Psoas muscle (tissue), 7 donors: ENCODE measurements at regions not wholly inside any gene's neighbourhood (a gene's known extent, or its start where the extent isn't known, plus 50 kb on each side); places are given as distances from the start of the nearest gene placed in this dataset.

ENCODE experiments used
- ATAC-seq, 4 donors: fragments of 200-7000 bp; cut with Tn5 transposase; one replicate each; pipeline ENCODE4 v1.9.1; 2020; ENCODE audit warnings: moderate library complexity in 3 of 4, mild to moderate bottlenecking in 2 of 4
- DNase-seq, 2 donors: peaks; one replicate each; pipeline ENCODE4 v3.0.0-alpha.2; 2020
- H3K27ac ChIP-seq: fragments of 200-600 bp; one replicate; pipeline ENCODE4 v1.8.0; 2022
- H3K27me3 ChIP-seq, 3 donors: fragments of 200-600 bp in 1 of 3; one replicate each; pipeline versions ENCODE4 v1.6.1 to v1.8.0; 2013 to 2022; ENCODE audit warnings: low read length in 2 of 3, mild to moderate bottlenecking in 2 of 3, moderate library complexity in 1 of 3; ENCODE audit not compliant: insufficient read depth in 3 of 3
- H3K36me3 ChIP-seq, 2 donors: fragments of 200-600 bp in 1 of 2; one replicate each; pipeline versions ENCODE4 v1.6.1 to v1.8.0; 2013 to 2022; ENCODE audit warnings: low read depth in 1 of 2, mild to moderate bottlenecking in 1 of 2, moderate library complexity in 1 of 2; ENCODE audit not compliant: insufficient read depth in 1 of 2
- H3K4me1 ChIP-seq: fragments of 200-600 bp; one replicate; pipeline ENCODE4 v1.8.0; 2022
- H3K4me3 ChIP-seq: fragments of 200-600 bp; one replicate; pipeline ENCODE4 v1.8.0; 2022; ENCODE audit warnings: mild to moderate bottlenecking
- H3K9me3 ChIP-seq: fragments of 200-600 bp; one replicate; pipeline ENCODE4 v1.8.0; 2022
- WGBS, 3 donors: extraction: QIAGEN DNeasy Blood & Tissue Kit; methylation state at CpG; one replicate each; pipeline versions ENCODE4 v1.1.6 to v1.1.7; 2013; 5-methylcytosine and 5-hydroxymethylcytosine counted together
- intact Hi-C, 2 donors: fragments of 100-400 bp; cut with DNase I; formaldehyde crosslinking; loops; one replicate each; pipeline versions ENCODE4 v1.11.0 to v1.14.2; 2022
- TF ChIP-seq, protein P1 (sequence below): fragments of 200-600 bp; IDR thresholded peaks from one replicate; pipeline ENCODE4 v1.8.0; 2022; ENCODE audit warnings: antibody characterized with exemption
- donor health status: healthy with polysubstance abuse.
- donor health status: DM: no; HTN: no; CAD: no; lungs with moderate emphysema.
- donor health status: Bipolar disorder and iron deficiency.
- donor health status: healthy.
- donor health status: DM: yes; HTN: yes; CAD: no.
- donor health status: DM: no; HTN: no; CAD: no.
- donor health status: DM: yes; HTN: yes; CAD: no.

DNA sequence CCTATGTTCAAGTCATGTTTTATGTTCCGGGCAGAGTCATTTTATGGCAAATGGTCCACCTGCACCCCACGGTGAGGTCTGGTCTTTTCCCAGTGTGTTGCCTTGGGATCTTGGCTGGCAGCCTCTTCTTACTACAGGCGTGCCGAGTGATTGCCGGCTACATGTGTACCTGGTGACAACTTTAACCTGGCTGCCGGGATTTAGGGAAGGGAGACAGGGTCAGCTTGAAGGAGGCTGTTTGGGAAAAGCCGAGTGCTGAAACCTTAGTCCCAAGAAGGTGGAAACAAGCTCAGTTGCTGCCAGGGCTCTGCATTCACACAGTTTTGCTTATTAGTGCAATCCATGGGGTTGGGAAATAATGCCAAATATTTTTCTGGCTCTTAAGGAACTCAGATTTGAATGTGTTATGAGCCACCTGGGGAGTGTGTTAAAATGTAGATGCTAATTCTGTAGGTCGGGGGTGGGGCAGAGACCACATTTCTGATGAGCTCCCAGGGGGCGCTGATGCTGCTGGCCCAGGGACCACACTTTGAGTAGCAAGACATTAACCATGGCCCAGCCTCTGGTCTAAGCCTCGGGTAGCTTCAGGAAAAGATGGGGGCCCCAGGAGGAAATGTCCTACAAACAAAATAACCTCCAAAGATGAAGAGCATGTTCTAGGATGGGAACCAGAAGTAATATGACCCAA lies 179.6 kb downstream of the TBX5 start:
- TF ChIP-seq, protein P1, sequence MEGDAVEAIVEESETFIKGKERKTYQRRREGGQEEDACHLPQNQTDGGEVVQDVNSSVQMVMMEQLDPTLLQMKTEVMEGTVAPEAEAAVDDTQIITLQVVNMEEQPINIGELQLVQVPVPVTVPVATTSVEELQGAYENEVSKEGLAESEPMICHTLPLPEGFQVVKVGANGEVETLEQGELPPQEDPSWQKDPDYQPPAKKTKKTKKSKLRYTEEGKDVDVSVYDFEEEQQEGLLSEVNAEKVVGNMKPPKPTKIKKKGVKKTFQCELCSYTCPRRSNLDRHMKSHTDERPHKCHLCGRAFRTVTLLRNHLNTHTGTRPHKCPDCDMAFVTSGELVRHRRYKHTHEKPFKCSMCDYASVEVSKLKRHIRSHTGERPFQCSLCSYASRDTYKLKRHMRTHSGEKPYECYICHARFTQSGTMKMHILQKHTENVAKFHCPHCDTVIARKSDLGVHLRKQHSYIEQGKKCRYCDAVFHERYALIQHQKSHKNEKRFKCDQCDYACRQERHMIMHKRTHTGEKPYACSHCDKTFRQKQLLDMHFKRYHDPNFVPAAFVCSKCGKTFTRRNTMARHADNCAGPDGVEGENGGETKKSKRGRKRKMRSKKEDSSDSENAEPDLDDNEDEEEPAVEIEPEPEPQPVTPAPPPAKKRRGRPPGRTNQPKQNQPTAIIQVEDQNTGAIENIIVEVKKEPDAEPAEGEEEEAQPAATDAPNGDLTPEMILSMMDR = no peak

DNA sequence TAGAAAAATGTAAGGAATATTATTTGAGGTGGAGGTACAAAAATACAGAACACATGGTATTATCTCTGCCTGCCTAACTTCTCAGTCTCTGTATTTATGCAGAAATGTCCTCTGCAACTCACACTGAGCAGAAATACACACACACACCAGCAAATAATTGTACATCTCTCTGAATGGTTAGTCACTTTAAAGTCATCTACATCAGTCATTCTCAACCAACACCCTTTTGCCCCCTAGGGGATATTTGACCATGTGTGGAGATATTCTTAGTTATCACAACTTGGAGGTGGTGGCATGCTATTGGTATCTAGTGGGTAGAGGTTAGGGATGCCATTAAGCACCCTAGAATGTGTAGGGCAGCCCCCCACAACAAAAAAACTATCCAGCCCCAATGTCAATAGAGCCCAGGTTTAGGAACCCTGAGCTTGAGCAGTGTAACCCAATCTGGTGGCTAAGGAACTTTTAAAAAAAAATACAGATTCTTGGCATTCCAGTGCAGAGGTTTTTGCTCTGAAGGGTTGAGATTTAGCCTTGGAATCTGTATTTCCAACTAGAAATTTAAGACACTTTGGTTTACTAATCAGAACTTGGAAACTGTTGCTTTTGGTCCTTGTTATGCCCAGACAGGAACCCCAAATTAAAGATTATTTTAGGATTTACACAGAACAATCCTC lies 183.8 kb downstream of the TBX5 start:
- ATAC-seq = no peak

More for the DNA sequence above, 179.6 kb downstream of the TBX5 start:
- intact Hi-C loops = no loop called here
- Histone ChIP-seq H3K27me3 (peaks cover 0 to 12% (median 2%) of the 10 kb centered on the region in 3 donors), H3K9me3 (no peaks in the 10 kb centered on the region), H3K36me3 (no peaks in the 10 kb centered on the region), H3K4me1 (no peaks in the 10 kb centered on the region), H3K4me3 (no peak overlapping the region), H3K27ac (no peak overlapping the region)
- ATAC-seq = no peak
- DNase-seq = no peak
- 44 to 47% (median 45%) methylated on average over 10 of the region's 10 CpGs for WGBS, 3 donors

DNA sequence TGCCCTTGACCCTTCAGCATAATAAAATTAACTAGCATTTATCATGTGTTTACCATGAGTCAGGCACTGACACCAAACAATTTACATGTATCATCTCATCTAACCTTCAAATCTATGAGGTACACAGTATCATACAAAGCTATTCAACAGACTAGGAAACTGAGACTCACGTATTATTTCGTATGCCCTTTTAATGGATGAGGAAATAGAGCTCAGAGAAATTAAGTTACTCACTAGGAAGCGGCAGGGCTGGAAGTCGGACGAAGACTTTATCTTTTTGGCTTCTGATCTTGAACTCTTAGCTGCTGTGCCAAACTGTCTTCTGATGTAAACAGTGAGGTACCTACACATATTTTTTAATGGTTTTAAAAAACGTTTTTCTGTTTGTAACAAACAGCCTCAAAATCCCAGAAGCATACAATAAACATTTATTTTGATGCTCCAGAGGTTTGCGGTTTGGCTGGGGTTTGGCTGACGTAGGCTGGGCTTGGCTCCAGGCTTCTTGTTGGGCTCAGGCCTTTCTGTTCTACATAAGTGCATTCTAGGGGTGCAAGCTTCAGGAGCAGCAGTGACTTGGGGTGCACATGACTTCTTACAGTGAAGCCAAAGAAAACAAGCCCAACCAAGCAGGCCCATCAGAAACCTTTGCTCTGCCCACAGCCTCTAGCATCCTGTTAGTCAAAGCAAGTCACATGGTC lies 184.7 kb downstream of the TBX5 start:
- 65 to 71% (median 70%) methylated on average over 8 of the region's 8 CpGs for WGBS, 3 donors
- Histone ChIP-seq H3K36me3 (no peaks in the 10 kb centered on the region), H3K9me3 (no peaks in the 10 kb centered on the region), H3K4me1 (no peaks in the 10 kb centered on the region), H3K27ac (no peak overlapping the region), H3K4me3 (no peak overlapping the region), H3K27me3 (peaks cover 0 to 12% (median under 1%) of the 10 kb centered on the region in 3 donors)
- DNase-seq (no peak), ATAC-seq (no peak)
- intact Hi-C loops = no loop called here
- TF ChIP-seq, protein P1 = no peak

More for the DNA sequence above, 183.8 kb downstream of the TBX5 start:
- no peak overlapping the region for H3K4me3 ChIP-seq
- intact Hi-C loops = no loop called here
- H3K9me3 ChIP-seq = no peaks in the 10 kb centered on the region
- H3K36me3 ChIP-seq = no peaks in the 10 kb centered on the region
- H3K27me3 ChIP-seq = peaks cover 0 to 12% (median 2%) of the 10 kb centered on the region in 3 donors
- H3K27ac ChIP-seq = no peak overlapping the region
- H3K4me1 ChIP-seq = no peaks in the 10 kb centered on the region
- DNase-seq = no peak
- TF ChIP-seq, protein P1 = no peak

DNA sequence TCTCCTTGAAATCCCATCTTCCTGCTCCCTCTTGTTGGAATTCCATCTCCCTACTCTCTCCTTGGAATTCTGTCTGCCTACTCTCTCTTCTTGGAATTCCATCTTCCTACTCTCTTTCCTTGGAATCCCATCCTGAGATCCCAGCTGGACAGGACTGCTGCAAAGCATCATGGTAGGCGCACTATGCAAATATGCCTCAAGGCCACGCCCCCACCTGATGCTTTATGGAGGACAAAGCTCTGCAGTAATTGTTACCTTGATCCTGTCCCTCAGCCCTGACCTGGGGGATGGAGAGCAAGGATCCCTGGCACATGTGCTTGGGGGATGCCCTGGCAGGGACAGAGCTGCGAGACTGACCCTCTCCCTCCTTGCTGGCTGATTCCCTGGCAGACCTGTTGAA lies 185.6 kb downstream of the TBX5 start:
- Histone ChIP-seq H3K36me3 (no peaks in the 10 kb centered on the region), H3K4me1 (no peaks in the 10 kb centered on the region), H3K9me3 (no peaks in the 10 kb centered on the region), H3K4me3 (no peak overlapping the region), H3K27me3 (peaks cover 0 to 12% (median 0%) of the 10 kb centered on the region in 3 donors), H3K27ac (no peak overlapping the region)
- no peak for ATAC-seq
- DNase-seq = no peak
- WGBS, 3 donors = 54 to 65% (median 64%) methylated on average over 3 of the region's 3 CpGs
- TF ChIP-seq, protein P1 = no peak
- intact Hi-C loops = no loop called here
